Stimulated activated CD8-positive, alpha-beta memory T cell treated with anti-CD3 and anti-CD28 coated beads, Interleukin-12 subunit alpha, Interleukin-12 subunit beta, amount 100 ng/mL, for 4 hours (primary cell): ENCODE measurements at regions not wholly inside any gene's neighbourhood (a gene's known extent, or its start where the extent isn't known, plus 50 kb on each side); places are given as distances from the start of the nearest gene placed in this dataset.
"Not testable (repeated sequence)": the region's sequence is repeated elsewhere in the genome, so short reads cannot be mapped to it uniquely, and the experiment has no call there.

ENCODE experiments used
- DNase-seq: peaks from one replicate; pipeline ENCODE4 v3.0.0-alpha.2; 2020; ENCODE audit warnings: low read depth

DNA sequence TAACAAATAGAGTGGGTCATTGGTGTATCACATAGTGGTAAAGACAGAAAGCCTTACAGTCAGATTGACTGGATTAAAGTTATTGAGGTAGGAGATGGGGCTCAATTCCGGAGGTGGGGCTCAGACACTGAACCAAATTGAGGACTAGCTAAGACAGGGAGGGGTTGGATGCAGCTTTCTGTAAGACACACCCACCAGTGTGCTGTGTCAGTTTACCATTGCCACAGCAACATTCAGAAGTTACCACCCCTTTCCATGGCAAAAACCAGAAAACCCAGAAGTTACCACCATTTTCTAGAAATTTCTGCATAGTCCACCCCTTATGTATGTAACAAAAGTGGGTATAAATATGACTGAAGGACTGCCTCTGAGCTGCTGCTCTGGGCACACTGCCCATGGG lies 167.6 kb upstream of the TMEM72 start:
- no peak for DNase-seq

DNA sequence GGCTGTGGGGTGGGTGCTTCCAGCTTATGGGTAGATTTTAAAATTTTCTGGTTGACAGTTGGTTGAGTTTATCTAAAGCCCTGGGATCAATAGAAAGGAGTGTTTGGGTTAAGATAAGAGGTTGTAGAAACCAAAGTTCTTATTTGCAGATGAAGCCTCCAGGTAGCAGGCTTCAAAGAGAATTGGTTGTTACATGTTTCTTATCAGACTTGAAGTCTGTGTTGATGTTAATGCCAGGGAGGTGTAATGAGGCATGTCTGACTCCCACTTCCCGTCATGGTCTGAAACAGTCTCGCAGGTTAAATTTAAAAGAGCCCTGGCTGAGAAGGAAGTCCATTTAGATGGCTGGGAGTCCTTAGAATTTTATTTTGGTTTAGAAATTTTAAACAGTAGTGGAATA lies 165.2 kb upstream of the TMEM72 start:
- no peak for DNase-seq

DNA sequence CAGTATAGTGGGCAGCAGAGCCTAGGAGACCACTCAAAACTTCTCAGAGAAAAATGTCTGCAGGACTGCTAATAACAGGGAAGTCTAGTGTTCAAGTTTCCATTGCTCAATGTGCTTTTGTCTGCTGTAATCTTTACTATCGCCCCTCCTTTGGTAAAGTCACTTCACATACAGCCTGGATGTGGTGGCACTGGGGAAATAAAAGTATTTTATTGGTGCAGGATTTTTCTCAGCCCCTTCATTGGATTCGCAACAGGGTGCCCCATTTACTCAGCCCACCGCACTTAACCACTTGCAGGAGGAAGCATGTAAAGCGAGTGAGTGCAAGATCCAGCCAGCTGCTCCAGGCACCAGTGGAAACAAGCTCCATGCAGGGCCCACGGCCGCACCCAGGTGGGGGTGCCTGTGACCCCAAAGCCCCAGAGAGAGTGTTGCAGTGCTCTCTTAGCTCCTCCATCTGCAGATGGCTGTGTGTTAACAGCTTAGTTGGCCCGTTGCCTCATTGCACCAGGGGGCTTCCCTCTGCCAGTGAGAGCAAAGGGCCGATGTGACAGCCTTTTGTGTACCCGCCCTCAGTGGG lies 163.5 kb upstream of the TMEM72 start:
- DNase-seq = no peak

DNA sequence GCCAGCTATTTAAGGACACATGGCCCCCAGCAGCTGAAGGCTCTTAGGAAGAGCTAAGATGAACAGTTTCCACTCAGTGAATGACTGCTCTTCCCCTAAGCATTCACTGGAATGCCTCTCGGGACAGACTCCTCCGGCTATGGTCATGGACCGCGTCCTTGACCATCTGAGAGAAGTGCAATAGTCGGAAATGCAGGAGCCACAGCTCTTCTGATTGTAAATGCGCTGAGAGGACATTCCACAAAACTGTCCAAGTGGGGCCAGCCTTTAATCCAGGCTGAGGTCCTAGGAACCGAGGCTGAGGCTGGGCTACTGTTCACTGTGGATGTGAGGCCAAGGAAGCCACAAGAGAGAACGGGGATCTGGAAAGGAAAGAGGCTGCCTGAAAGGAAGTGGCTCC lies 162.0 kb upstream of the TMEM72 start:
- no peak for DNase-seq

DNA sequence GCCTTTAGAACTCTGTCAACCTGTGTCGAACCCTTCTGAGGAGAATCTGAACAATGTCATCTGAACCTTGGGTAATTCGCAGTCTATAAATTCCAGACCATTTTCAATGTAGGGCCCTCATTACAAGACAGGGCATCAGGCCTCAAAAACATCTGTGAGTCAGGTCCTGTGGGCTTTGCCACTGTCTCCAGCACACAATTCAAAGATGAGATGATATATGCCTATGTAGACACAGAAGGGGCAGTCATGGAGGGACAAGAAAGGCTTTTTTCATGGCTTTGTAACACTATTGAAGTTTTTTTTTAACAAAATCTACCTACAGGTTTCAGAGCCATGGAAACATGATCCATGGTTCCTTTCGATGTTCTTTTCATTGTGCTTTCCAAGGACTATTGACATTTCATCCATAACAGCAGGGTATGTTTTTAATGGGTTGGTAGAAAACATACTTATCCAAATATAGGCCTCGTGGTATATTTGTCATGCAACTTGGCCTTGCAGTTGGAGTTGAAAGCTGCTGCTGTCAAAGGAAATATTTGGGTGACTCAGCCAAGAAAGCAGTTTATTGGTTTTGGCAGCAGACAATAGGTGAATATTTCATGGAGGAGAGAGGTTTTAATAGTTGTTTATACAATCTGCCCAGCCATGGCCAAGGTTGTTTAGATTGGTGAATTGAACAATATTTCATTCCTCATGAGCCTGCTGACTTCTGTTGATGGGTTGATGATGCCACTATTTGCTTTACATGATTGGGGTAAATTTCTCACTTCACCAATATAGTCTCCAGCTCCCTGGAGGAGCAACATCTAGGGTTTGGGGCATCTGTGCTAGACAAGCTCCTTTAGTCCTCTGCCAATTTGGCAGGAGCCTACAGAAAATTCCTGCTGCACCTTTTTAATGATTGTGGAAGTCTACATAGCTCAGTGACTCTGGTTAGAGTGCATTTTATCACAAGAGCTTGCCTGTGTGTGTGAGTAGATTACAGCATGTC lies 158.4 kb upstream of the TMEM72 start:
- no peak for DNase-seq

DNA sequence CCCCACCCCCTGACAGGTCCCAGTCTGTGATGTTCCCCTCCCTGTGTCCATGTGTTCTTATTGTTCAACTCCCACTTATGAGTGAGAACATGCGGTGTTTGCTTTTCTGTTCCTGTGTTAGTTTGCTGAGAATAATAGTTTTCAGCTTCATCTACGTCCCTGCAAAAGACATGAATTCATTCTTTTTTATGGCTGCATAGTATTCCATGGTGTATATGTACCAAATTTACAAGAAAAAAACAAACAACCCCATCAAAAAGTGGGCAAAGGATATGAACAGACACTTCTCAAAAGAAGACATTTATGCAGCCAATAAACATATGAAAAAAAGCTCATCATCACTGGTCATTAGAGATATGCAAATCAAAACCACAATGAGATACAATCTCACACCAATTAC lies 156.8 kb upstream of the TMEM72 start:
- DNase-seq = not testable (repeated sequence)

DNA sequence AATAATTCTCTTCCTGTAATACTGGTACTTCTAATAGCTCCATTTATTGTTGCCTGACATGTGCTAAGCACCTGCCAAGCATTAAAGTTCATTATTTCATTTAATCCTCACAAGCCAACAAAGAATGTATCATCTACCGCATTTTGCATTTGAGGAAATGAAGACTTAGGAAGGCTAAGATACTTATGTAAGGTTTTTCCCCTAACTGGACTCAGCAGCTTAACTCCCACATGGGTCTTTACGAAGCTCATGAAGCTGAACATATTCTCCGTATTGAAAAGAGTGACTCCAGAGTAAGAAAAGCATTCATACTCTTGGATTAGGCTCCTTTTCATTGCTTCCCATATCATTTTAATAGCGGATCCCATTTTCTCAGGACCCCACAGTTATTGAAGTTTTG lies 155.7 kb upstream of the TMEM72 start:
- no peak for DNase-seq

DNA sequence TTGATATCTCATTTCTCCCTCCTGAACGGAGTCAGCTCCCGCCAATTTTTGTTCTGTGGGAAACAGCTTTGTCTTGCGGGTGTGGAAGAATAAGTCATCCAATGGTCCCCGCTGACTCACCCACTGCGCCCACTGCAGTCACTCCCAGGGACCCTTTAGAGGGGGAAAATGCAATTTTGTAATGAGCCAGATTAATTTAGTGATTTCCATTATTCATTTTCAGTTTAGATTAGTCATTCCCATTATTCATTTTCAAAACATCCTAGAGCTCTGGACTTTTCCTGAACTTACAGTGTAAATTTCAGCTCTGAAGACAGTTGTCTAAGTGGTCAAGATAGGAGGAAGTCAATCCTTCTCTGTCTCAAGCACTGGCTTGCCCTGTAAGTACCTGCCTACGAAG lies 154.9 kb upstream of the TMEM72 start:
- DNase-seq = no peak

DNA sequence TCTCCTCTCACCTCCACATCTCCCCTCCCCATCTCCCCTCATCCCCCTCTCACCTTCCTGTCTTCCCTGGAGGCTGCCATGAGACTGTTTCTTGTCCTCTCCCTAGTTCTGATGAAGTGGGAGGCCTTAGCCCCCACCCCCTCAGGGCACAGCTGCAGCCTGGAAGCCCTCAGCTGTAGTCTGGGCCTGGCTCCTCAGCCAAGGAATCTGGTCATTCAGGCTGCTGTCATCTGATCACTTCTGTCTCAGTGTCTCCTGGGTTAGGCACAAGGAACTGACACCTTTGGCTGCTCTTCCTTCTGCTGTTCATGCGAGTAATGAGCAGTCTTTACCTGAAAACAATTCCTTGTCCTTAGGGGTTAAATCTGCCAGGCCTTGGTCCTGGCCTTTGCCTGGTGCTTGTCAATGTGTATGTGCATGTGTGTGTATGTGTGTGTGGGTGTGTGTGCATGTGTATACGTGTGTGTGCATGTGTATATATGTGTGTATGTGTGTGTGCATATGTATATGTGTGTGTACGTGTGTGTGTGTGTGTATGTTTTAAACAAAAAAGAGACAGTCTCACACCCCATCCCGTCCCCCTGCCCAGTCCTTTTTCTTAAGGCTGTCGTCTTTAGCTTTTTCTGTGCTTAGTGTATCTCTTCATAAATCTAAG lies 153.5 kb upstream of the TMEM72 start:
- no peak for DNase-seq

DNA sequence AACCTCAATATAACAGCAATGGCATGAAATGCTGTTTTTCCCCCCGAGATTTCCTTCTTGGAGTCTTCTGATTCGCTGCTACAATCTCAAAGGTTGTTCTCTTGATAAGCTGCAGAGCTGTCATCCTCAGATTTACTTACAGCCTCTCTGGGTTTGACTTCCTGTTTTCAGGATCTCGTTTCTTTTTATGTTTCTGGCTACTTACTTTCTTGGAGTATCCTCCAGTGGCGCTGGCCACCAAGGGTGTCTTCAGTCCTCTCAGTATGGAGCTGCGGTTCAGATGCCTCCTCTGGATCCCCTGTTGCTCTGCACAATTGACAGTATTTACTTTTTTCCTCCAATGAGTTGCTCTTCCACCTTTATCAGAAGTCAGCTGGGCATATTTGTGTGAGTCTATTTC lies 152.0 kb upstream of the TMEM72 start:
- no peak for DNase-seq

DNA sequence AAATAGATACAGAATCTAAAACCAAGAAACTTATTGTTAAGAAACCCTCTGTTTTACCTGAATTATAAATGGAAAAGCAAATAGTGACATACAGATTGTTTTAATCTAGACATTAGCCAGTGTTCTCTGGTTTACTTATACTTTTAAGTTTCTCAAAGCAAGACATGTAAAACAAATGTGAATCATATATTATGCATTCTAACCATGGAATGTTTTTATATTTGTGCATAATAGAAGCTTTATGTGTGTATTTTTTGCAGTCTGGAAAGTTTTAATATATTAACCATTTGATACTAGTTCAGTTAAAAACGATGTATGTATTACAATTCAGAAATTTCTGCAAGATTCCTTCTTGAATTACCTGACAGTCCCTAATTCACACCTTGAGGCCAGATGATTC lies 150.6 kb upstream of the TMEM72 start:
- no peak for DNase-seq

DNA sequence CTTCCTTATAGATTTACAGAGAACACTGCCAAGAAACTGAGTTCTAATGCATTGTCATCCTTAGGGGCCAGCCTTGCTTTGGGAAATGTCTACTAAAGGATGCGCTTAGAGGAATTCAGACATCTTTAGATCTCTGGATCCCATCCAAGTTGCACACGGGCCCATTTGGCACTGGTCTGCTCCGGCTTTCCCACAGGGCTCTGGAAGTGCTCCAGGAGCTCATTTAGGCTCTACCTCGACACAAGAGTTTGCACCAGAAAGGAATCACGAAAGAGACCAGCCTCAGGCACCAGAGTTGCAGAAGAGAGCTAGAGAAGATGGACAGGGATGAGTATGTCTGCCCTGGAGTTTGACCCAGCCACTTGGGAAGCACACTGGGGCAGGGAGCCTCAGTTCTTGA lies 150.1 kb upstream of the TMEM72 start:
- no peak for DNase-seq

DNA sequence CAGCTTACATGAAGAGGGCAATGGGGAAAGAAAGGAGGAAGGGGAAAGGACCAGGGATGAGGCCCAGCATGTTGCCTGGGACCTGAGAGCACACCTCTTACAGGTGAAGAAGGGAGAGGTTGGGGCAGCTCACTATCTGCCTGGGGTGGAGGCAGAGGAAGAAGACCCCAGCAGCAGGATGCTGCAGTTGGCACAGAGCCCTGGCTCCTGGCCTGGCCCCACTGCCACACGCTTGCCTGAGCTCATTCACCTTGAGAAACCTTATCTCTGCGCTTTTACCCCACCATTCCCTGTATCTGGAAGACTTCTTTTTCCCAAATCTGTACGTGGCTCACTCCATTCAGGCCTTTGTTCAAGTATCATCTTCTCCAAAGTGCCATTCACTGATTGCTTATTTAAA lies 147.8 kb upstream of the TMEM72 start:
- no peak for DNase-seq

DNA sequence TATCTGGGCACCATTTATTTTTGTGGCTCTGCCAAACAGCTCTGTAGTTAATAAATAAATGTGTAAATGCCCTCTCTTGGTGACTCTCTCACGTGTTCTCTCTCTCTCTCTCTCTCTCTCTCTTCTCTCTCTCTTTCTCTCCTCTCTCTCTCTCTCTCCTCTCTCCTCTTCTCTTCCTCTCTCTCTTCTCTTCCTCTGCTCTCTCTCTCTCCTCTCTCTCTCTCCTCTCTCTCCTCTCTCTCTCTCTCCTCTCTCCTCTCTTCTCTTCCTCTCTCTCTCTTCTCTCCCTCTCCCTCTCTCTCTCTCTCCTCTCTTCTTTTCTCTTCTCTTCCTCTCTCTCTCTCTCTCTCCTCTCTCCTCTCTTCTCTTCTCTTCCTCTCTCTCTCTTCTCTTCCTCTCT lies 145.8 kb upstream of the TMEM72 start:
- DNase-seq = no peak

DNA sequence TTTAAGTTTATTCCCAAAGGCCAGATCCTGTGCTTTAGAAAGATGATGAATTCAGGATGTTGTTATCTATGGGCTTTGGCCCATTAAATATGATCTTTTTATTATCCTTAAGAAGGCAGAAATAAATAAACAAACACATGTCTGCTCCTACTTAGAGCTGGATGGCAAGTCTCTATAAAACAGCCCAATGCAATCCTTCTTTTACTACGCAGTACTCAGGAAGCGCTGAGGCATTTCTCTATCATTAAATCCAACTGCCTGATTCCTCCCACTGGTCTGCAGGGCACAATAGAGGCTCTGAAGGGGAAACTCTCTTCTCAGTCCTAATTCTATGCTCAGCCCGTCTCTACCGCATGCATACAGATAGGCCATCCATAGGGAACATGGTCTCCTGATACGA lies 144.5 kb upstream of the TMEM72 start:
- DNase-seq = no peak

DNA sequence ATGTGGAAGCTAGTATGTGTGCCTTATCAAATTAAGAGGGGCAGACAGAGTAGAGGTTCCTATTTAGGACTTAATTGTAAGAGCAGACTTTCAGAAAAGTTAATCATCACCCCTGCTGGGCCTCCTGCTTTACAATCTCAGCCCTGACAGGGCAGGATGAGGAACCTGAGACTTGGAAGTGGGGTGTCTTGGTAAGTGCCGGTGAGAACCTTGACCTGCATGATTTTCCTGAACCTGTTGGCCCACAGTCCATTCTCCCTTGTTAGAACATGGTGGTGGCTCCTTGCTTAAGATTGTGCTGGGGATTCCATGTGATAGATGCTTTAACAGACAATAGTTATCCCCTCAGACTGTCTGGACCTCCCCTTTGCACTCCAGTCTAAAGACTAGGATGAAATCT lies 141.7 kb upstream of the TMEM72 start:
- no peak for DNase-seq

DNA sequence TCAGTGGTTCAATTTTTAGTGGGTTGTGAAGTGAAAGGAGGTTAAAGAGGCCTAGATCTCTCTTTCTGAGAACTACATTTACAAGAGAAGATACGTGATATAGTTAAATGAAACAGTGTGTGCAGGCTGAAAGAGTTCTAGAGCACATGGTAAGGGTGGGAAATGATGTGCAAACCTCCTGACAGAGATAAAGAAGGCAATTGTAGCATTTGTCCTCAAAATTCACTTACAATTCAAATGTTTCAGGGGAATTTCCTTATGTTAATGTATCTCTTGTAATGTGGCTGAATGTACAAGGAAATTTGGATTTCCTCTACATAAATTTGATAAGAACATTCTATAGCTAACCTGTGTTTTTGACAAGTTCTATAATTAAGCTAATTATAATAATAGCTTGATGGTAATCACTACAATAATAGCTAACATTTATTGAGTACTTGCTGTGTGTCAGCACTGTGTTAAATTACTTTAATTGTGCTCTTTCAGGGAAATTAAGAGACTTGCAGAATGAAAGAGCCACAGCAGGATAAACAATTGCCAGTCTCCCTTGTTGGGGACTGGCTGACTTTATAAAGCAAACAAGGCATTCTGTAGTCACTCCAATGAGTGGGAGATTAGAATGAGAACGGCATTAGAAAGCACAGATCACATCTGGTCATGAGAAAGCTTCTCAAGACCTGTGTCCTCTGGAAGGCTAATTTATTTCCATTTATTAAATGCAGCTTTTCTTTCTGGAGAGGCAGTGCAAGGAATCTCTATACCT lies 139.7 kb upstream of the TMEM72 start:
- DNase-seq = no peak

DNA sequence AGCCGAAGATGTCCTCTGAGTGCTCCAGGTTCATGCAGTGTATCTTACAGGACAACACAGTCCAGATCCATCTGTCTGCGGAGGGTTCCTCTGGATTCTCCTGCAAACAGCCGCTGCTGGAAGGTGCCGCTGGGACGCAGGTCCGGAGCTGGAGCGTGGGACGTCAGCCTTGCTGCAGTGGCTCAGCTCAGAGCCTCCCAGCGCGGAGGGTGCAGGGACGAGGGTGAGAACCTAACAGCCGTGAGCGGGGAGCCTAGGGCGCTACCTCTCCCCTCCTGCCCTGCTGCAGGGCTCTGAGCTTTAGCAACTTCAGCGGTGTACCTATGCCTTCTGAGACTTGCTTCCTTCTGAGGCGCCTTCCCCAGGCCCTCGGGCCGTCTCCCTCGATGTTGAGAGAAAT lies 137.6 kb upstream of the TMEM72 start:
- DNase-seq = no peak

DNA sequence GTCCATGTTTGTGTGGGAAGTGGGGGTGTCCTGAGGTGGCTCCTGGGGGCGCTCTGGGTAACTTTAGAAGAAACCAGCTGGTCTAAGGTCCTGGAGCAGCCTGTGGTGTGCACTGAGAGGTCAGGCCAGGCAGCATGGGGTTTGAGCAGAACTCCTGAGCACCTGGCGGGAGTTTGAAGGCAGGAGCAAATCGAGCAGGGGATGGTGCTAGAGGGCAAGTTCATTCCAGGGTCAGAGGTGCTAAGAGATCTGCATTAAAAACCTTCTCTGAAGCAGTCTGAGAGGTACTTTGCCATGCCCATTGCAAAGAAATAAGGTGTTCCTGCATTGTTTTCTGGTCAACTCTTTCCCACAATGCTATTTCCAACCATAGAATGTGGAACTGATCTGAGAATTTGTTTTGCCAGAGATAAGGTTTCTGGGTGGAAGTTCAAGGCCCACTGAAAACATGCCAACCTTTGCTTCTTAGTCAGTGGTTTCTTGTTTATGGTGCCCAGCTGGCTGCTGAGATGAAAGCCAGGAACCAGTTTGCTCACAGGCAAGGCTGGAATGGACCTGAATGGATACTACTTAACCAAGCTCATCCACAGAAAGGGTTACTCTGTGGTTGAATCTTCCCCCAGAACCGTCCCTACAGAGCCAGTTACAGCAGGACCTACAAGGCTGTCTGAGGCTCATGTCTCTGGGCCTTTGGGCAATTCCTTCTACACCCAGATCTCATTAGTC lies 136.3 kb upstream of the TMEM72 start:
- DNase-seq = no peak

DNA sequence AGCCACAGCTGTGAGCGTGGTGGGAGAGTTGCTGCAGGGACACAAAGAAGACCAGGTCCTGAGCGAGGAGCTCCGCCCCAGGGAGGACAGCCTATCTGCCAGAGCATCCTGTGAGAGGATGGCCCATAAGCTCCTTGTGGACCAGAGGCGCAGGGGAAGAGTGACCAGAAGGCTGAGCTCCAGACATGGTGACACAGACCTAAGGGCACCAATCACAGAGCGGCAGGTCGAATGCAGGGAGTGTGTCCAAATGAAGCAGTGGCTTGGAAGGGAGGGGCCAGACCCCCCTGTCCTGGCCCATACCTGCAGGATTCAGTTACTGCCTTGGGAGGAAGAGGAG lies 135.8 kb upstream of the TMEM72 start:
- DNase-seq = no peak

DNA sequence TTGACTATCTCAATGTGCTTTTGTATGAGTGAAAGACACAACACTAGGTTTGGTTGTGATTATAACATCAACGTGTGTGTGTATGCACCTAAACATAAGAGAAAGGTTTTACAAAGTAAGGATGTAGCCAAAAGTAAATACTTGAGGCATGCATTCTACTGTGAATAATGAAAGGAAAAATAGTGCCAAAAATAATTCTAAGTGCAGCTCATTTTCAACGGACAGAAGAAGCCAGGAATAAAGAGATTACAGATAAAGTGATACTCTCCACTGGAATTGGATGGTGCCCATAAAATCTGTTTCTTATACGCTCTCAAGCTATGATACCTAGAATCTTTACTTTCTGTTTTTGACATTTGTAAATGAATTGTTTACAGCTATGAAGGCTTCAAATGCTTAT lies 135.0 kb upstream of the TMEM72 start:
- no peak for DNase-seq

DNA sequence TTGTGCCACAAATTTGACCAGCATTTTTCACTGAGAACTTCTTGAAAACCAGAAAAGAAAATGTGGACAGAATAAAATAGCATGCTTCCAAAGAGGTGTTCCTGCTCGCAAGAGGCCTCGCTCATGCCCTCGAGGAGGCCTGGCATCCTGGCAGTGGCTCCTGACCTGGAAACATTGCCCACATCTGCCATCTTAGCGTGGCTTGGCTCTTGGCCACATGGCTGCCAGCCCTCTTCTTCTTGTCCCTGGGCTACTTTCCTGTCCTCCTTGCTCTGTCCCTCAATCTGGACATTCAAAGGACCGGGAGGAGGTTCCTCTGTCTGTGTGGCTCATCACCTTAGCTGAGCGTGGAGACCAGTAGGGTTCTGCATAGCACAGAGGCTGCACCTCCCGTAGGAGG lies 131.6 kb upstream of the TMEM72 start:
- no peak for DNase-seq
